BJ (cell line): ENCODE measurements at regions not wholly inside any gene's neighbourhood (a gene's known extent, or its start where the extent isn't known, plus 50 kb on each side); places are given as distances from the start of the nearest gene placed in this dataset.

ENCODE experiments used
- CTCF ChIA-PET: fragments of 350-600 bp; formaldehyde crosslinking; extraction: SDS; loops from one replicate; lab custom pipeline; 2021; ENCODE audit warnings: antibody characterized with exemption, inconsistent platforms; lab: Yijun Ruan, JAX
- POLR2A ChIA-PET: fragments of 300-600 bp; sonication (Branson Sonifier 250); formaldehyde crosslinking; extraction: SDS; loops from one replicate; lab custom pipeline; 2021; ENCODE audit warnings: antibody characterized with exemption; lab: Charles Lee
- DNase-seq: peaks from one replicate; pipeline ENCODE4 v3.0.0-alpha.2; 2011; ENCODE audit warnings: low read depth
- H3K27me3 ChIP-seq: 2 replicates; pipeline ENCODE4 v1.6.0; 2011; ENCODE audit warnings: low read length; ENCODE audit not compliant: control insufficient read depth, insufficient read depth
- H3K36me3 ChIP-seq: 2 replicates; pipeline ENCODE4 v1.5.1; 2011; ENCODE audit warnings: low read length; ENCODE audit not compliant: control insufficient read depth, insufficient read depth
- H3K4me3 ChIP-seq: 2 replicates; pipeline ENCODE4 v1.5.1; 2011; ENCODE audit warnings: low read depth, mild to moderate bottlenecking, control low read depth, low read length
- TF ChIP-seq, protein P1 (sequence below): IDR thresholded peaks from 2 replicates; pipeline ENCODE4 v1.5.1; 2011; ENCODE audit warnings: low read depth, mild to moderate bottlenecking, control low read depth, inconsistent platforms, low read length, moderate library complexity; ENCODE audit not compliant: insufficient read depth

DNA sequence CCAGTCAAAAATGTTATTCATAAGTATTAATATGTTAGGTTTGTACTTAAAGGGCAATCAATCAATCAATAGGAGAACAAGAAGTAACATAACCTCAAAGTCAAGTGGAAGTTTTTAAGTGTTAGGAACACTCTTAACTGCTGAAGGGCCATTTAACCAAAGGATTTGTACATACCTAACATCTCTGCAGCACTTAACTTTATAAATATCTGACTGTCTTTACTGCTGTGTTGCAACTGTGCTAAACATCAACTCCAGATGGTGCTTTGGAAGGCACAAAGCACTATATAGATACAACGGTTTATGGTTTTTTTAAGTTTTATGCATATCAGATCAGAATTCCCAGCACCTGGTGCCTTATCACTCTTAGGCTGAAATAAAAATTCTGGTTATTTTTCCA lies 604.9 kb upstream of the PTGER4 start:
- Histone ChIP-seq H3K36me3 (no peaks in the 10 kb centered on the region), H3K27me3 (no peaks in the 10 kb centered on the region; the same call in 1 of the 2 replicates), H3K4me3 (no peak overlapping the region)
- ChIA-PET CTCF (no interaction called here), POLR2A (no interaction called here)
- no peak for DNase-seq
- TF ChIP-seq, protein P1, sequence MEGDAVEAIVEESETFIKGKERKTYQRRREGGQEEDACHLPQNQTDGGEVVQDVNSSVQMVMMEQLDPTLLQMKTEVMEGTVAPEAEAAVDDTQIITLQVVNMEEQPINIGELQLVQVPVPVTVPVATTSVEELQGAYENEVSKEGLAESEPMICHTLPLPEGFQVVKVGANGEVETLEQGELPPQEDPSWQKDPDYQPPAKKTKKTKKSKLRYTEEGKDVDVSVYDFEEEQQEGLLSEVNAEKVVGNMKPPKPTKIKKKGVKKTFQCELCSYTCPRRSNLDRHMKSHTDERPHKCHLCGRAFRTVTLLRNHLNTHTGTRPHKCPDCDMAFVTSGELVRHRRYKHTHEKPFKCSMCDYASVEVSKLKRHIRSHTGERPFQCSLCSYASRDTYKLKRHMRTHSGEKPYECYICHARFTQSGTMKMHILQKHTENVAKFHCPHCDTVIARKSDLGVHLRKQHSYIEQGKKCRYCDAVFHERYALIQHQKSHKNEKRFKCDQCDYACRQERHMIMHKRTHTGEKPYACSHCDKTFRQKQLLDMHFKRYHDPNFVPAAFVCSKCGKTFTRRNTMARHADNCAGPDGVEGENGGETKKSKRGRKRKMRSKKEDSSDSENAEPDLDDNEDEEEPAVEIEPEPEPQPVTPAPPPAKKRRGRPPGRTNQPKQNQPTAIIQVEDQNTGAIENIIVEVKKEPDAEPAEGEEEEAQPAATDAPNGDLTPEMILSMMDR, result no peak

DNA sequence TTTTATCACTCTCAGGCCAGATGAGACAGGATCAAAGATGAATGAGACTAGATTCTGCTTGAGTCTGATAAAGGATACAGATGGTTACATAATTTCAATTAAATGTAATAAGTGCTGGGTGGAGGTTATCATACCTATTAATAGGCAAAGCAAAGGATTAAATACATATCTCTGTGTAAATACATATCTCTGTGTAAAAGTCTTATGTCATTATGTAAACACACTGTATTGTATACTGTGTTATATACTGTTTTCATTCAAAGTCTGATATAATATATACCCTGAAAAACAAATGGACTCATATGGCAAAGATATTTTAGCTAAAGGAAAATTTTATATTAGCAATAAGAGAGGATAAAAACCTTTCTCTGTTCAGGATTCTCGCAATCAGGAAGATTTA lies 605.8 kb upstream of the PTGER4 start:
- H3K27me3 ChIP-seq, result no peaks in the 10 kb centered on the region; the same call in 1 of the 2 replicates
- H3K36me3 ChIP-seq, result no peaks in the 10 kb centered on the region
- ChIA-PET CTCF (no interaction called here), POLR2A (no interaction called here)
- TF ChIP-seq, protein P1, result no peak
- no peak overlapping the region for H3K4me3 ChIP-seq
- no peak for DNase-seq

DNA sequence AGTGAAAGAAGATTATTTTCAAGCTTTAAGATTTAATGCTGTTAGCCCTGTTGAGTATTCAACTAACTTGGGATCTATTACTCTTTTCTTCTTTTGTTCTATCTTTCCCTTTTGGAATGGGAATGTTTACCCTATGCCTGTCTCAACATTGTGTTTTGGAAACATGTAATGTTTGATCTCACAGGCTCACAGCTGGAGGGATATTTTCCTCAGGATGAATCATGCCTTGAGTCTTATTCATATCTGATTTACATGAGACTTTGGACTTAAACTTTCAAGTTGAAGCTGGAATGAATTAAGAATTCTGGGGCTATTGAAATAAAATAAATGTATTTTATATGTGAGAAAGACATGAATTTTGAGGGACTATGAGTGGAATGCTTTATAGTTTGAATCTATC lies 607.8 kb upstream of the PTGER4 start:
- CTCF ChIA-PET, result no interaction called here
- no peaks in the 10 kb centered on the region for H3K27me3 ChIP-seq
- no peak for DNase-seq
- H3K4me3 ChIP-seq, result no peak overlapping the region
- POLR2A ChIA-PET, result no interaction called here
- TF ChIP-seq, protein P1, result no peak
- no peaks in the 10 kb centered on the region for H3K36me3 ChIP-seq

DNA sequence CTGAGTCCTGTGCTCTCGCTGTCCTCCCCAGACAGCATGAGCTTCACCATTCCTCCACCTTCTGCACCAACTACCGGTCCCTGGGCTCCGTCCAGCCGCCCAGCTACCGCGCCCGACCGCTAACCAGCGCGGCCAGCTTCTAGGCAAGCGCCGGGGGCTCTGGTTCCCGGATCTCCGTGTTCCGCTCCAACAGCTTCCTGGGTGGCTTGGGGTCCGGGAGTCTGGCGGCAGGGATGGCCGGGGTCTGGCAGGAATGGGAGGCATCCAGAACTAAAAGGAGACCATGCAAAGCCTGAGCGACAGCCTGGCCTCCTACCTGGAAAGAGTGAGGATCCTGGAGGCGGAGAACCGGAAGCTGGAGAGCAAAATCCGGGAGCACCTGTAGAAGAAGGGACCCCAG lies 613.1 kb upstream of the PTGER4 start:
- no peak for DNase-seq
- TF ChIP-seq, protein P1, result no peak
- ChIA-PET CTCF (no interaction called here), POLR2A (no interaction called here)
- Histone ChIP-seq H3K27me3 (no peaks in the 10 kb centered on the region), H3K36me3 (no peaks in the 10 kb centered on the region), H3K4me3 (no peak overlapping the region)

DNA sequence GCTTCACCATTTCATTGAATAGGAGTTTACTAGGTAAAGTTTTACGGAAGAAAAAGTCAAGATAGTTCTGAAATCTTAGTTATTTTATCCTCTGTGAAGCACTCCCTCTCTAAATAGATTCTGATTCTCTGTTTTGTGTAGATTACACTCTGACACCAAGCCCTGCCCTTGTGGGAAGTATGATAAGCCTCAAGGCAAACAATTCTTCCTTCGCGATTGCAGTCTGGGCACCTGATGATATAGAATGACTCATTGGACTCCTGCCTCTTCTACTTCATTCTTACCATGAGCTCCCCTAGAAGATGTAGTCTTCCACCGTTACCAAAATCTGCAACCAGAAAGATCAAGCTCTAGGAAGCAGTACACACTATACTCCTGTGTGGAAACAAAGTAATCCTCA lies 626.9 kb upstream of the PTGER4 start:
- TF ChIP-seq, protein P1, result no peak
- H3K4me3 ChIP-seq, result no peak overlapping the region
- CTCF ChIA-PET, result no interaction called here
- no peak for DNase-seq
- H3K27me3 ChIP-seq, result no peaks in the 10 kb centered on the region
- H3K36me3 ChIP-seq, result no peaks in the 10 kb centered on the region
- POLR2A ChIA-PET, result no interaction called here
